H9 (cell line): ENCODE measurements at regions not wholly inside any gene's neighbourhood (a gene's known extent, or its start where the extent isn't known, plus 50 kb on each side); places are given as distances from the start of the nearest gene placed in this dataset.

Experiments used
- DNase-seq: peaks from one replicate; pipeline ENCODE4 v3.0.0-alpha.2; 2017
- H2AFZ ChIP-seq: one replicate; pipeline ENCODE4 v1.6.1; 2013; ENCODE audit warnings: mild to moderate bottlenecking, low read length, control low read depth, moderate library complexity
- H2AK5ac ChIP-seq: 2 replicates; pipeline ENCODE4 v1.6.1; 2013; ENCODE audit warnings: low read length, control low read depth, mixed read lengths; ENCODE audit not compliant: insufficient read length
- H2BK120ac ChIP-seq: one replicate; pipeline ENCODE4 v1.6.1; 2013; ENCODE audit warnings: low read depth, mild to moderate bottlenecking, low read length, control low read depth, inconsistent platforms; ENCODE audit not compliant: poor library complexity, severe bottlenecking
- H2BK12ac ChIP-seq: 2 replicates; pipeline ENCODE4 v1.6.1; 2013; ENCODE audit warnings: low read length, control low read depth, mixed read lengths, low read depth; ENCODE audit not compliant: insufficient read length
- H2BK15ac ChIP-seq: 2 replicates; pipeline ENCODE4 v1.6.1; 2013; ENCODE audit warnings: low read depth, low read length, control low read depth
- H2BK20ac ChIP-seq: one replicate; pipeline ENCODE4 v1.6.1; 2013; ENCODE audit warnings: low read depth, mild to moderate bottlenecking, low read length, control low read depth, inconsistent platforms; ENCODE audit not compliant: poor library complexity, severe bottlenecking
- H2BK5ac ChIP-seq: 2 replicates; pipeline ENCODE4 v1.6.1; 2013; ENCODE audit warnings: low read length, control low read depth, mixed read lengths; ENCODE audit not compliant: insufficient read length
- H3K14ac ChIP-seq: 2 replicates; pipeline ENCODE4 v1.6.1; 2013; ENCODE audit warnings: low read length, control low read depth; ENCODE audit not compliant: insufficient read depth
- H3K18ac ChIP-seq: 2 replicates; pipeline ENCODE4 v1.6.1; 2013; ENCODE audit warnings: low read depth, mild to moderate bottlenecking, mixed read lengths, low read length, control low read depth; ENCODE audit not compliant: insufficient read length
- H3K23ac ChIP-seq: 2 replicates; pipeline ENCODE4 v1.6.1; 2013; ENCODE audit warnings: low read length, control low read depth, mixed read lengths, low read depth; ENCODE audit not compliant: insufficient read length
- H3K23me2 ChIP-seq: 2 replicates; pipeline ENCODE4 v1.6.1; 2013; ENCODE audit warnings: low read depth, mild to moderate bottlenecking, mixed read lengths, low read length, control low read depth; ENCODE audit not compliant: insufficient read length, poor library complexity, severe bottlenecking
- H3K27ac ChIP-seq: 2 replicates; pipeline ENCODE4 v1.5.1; 2013; ENCODE audit warnings: low read length, control low read depth, mixed read lengths, low read depth; ENCODE audit not compliant: insufficient read length
- H3K27me3 ChIP-seq: 2 replicates; pipeline ENCODE4 v1.6.1; 2013; ENCODE audit warnings: low read length, control low read depth, inconsistent platforms; ENCODE audit not compliant: insufficient read depth
- H3K4ac ChIP-seq: 2 replicates; pipeline ENCODE4 v1.6.1; 2013; ENCODE audit warnings: low read depth, mild to moderate bottlenecking, control low read depth, inconsistent platforms, low read length, moderate library complexity
- H3K4me1 ChIP-seq: 2 replicates; pipeline ENCODE4 v1.6.1; 2013; ENCODE audit warnings: low read length, control low read depth, inconsistent platforms; ENCODE audit not compliant: insufficient read depth
- H3K4me2 ChIP-seq: 2 replicates; pipeline ENCODE4 v1.6.1; 2013; ENCODE audit warnings: low read length, control low read depth, mixed read lengths; ENCODE audit not compliant: insufficient read length, insufficient read depth
- H3K56ac ChIP-seq: 2 replicates; pipeline ENCODE4 v1.6.1; 2013; ENCODE audit warnings: low read depth, mild to moderate bottlenecking, mixed read lengths, low read length, control low read depth; ENCODE audit not compliant: insufficient read length
- H3K79me1 ChIP-seq: 2 replicates; pipeline ENCODE4 v1.6.1; 2013; ENCODE audit warnings: low read depth, mild to moderate bottlenecking, moderate library complexity, low read length, control low read depth, inconsistent platforms; ENCODE audit not compliant: insufficient read depth, poor library complexity, severe bottlenecking
- H3K79me2 ChIP-seq: 2 replicates; pipeline ENCODE4 v1.6.1; 2013; ENCODE audit warnings: low read length, control low read depth, inconsistent platforms; ENCODE audit not compliant: insufficient read depth
- H3K9ac ChIP-seq: 2 replicates; pipeline ENCODE4 v1.6.1; 2013; ENCODE audit warnings: low read length, control low read depth, mixed read lengths; ENCODE audit not compliant: insufficient read length; ENCODE audit errors: extremely low read depth
- H3K9me3 ChIP-seq: one replicate; pipeline ENCODE4 v1.6.1; 2013; ENCODE audit warnings: low read depth, low read length, inconsistent platforms; ENCODE audit not compliant: control insufficient read depth
- H3T11ph ChIP-seq: one replicate; pipeline ENCODE4 v1.6.1; 2013; ENCODE audit warnings: mild to moderate bottlenecking, low read length, control low read depth, inconsistent platforms
- H4K20me1 ChIP-seq: one replicate; pipeline ENCODE4 v1.6.1; 2013; ENCODE audit not compliant: control insufficient read depth, insufficient read length, insufficient read depth
- H4K5ac ChIP-seq: 2 replicates; pipeline ENCODE4 v1.6.1; 2013; ENCODE audit warnings: low read depth, mild to moderate bottlenecking, mixed read lengths, low read length, control low read depth; ENCODE audit not compliant: insufficient read length
- H4K8ac ChIP-seq: replicated peaks from 2 replicates; pipeline ENCODE4 v1.6.1; 2013; ENCODE audit warnings: low read length, control low read depth, mixed read lengths, low read depth; ENCODE audit not compliant: insufficient read length
- H4K91ac ChIP-seq: 2 replicates; pipeline ENCODE4 v1.6.1; 2013; ENCODE audit warnings: low read depth, mild to moderate bottlenecking, moderate library complexity, mixed read lengths, low read length, control low read depth; ENCODE audit not compliant: insufficient read length
- H3K27ac Mint-ChIP-seq, 3 experiments: 2 replicates in 2 of 3; 3 replicates in 1 of 3; pipeline ENCODE4 v1.8.0; 2020 to 2021; ENCODE audit warnings: mixed read lengths in 3 of 3, mild to moderate bottlenecking in 1 of 3, moderate library complexity in 1 of 3
- H3K27me3 Mint-ChIP-seq: 2 replicates; pipeline ENCODE4 v1.8.0; 2021; ENCODE audit warnings: low read depth, mild to moderate bottlenecking, moderate library complexity, mixed read lengths
- H3K36me3 Mint-ChIP-seq, 3 experiments: 2 replicates in 2 of 3; 3 replicates in 1 of 3; pipeline ENCODE4 v1.8.0; 2020 to 2021; ENCODE audit warnings: low read depth in 3 of 3, mixed read lengths in 3 of 3; ENCODE audit not compliant: insufficient read depth in 1 of 3
- H3K4me1 Mint-ChIP-seq, 2 experiments: 2 replicates each; pipeline ENCODE4 v1.8.0; 2020; ENCODE audit warnings: mixed read lengths in 2 of 2
- H3K4me3 Mint-ChIP-seq, 2 experiments: 2 replicates in 1 of 2; 3 replicates in 1 of 2; pipeline ENCODE4 v1.8.0; 2020 to 2021; ENCODE audit warnings: mild to moderate bottlenecking in 2 of 2, mixed read lengths in 2 of 2, moderate library complexity in 1 of 2
- H3K9me3 Mint-ChIP-seq, 2 experiments: 2 replicates in 1 of 2; 3 replicates in 1 of 2; pipeline ENCODE4 v1.8.0; 2020; ENCODE audit warnings: mild to moderate bottlenecking in 2 of 2, mixed read lengths in 2 of 2, moderate library complexity in 1 of 2
- TF ChIP-seq, protein P1 (sequence below): fragments of 200-600 bp; sonication (generic); conservative IDR thresholded peaks from 3 replicates; pipeline ENCODE4 v1.8.0; 2021; ENCODE audit warnings: antibody characterized with exemption, mild to moderate bottlenecking

DNA sequence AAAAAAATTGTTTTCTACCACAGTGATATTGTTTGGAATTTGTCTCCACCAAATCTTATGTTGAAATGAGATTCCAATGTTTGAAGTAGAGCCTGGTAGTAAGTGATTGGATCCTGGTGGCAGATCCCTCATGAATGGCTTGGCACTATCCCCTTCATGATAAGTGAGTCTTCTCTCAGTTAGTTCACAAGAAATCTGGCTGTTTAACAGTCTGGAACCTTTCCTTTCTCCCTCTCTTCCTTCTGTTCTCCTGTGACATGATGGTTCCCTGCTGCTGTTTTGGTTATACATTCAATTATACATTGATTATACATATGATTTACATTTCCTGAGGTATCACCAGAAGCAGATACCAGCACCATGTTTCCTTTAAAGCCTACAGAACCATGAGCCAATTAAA, 442.2 kb downstream of the SLC6A15 start:
- no peak overlapping the region for H3K18ac ChIP-seq
- H2BK15ac ChIP-seq, result no peak overlapping the region
- H3K27ac Mint-ChIP-seq, result no peak overlapping the region
- H3K4me3 Mint-ChIP-seq, result no peak overlapping the region
- H3K56ac ChIP-seq, result no peak overlapping the region
- no peak overlapping the region for H2BK20ac ChIP-seq
- no peaks in the 10 kb centered on the region for H4K20me1 ChIP-seq
- no peak overlapping the region for H2BK120ac ChIP-seq
- H3K79me1 ChIP-seq, result no peaks in the 10 kb centered on the region
- H2BK12ac ChIP-seq, result no peak overlapping the region
- H3K4me2 ChIP-seq, result no peak overlapping the region
- no peaks in the 10 kb centered on the region for H3K4me1 ChIP-seq
- H2AFZ ChIP-seq, result no peak overlapping the region
- H3K36me3 Mint-ChIP-seq, result no peaks in the 10 kb centered on the region
- H3K9ac ChIP-seq, result no peak overlapping the region
- TF ChIP-seq, protein P1, sequence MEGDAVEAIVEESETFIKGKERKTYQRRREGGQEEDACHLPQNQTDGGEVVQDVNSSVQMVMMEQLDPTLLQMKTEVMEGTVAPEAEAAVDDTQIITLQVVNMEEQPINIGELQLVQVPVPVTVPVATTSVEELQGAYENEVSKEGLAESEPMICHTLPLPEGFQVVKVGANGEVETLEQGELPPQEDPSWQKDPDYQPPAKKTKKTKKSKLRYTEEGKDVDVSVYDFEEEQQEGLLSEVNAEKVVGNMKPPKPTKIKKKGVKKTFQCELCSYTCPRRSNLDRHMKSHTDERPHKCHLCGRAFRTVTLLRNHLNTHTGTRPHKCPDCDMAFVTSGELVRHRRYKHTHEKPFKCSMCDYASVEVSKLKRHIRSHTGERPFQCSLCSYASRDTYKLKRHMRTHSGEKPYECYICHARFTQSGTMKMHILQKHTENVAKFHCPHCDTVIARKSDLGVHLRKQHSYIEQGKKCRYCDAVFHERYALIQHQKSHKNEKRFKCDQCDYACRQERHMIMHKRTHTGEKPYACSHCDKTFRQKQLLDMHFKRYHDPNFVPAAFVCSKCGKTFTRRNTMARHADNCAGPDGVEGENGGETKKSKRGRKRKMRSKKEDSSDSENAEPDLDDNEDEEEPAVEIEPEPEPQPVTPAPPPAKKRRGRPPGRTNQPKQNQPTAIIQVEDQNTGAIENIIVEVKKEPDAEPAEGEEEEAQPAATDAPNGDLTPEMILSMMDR, result no peak
- H2BK5ac ChIP-seq, result no peak overlapping the region
- H3K23ac ChIP-seq, result no peak overlapping the region
- no peak overlapping the region for H2AK5ac ChIP-seq
- no peak overlapping the region for H3K14ac ChIP-seq
- H3K27ac ChIP-seq, result no peak overlapping the region
- no peak overlapping the region for H4K91ac ChIP-seq
- no peak for DNase-seq
- H4K8ac ChIP-seq, result no peak overlapping the region
- H3K4ac ChIP-seq, result no peak overlapping the region
- no peaks in the 10 kb centered on the region for H3K27me3 Mint-ChIP-seq
- no peaks in the 10 kb centered on the region for H3K23me2 ChIP-seq
- no peaks in the 10 kb centered on the region for H3K9me3 ChIP-seq
- no peaks in the 10 kb centered on the region for H3K27me3 ChIP-seq
- H3K9me3 Mint-ChIP-seq, result no peaks in the 10 kb centered on the region
- H3K4me1 Mint-ChIP-seq, result no peaks in the 10 kb centered on the region
- no peak overlapping the region for H3T11ph ChIP-seq
- no peak overlapping the region for H4K5ac ChIP-seq
- no peaks in the 10 kb centered on the region for H3K79me2 ChIP-seq
